GM13976 (cell line): ENCODE measurements at regions not wholly inside any gene's neighbourhood (a gene's known extent, or its start where the extent isn't known, plus 50 kb on each side); places are given as distances from the start of the nearest gene placed in this dataset.

Experiments used
- DNase-seq: peaks from one replicate; pipeline ENCODE4 v3.0.0; 2012; ENCODE audit warnings: low spot score
- CTCF ChIP-seq: IDR thresholded peaks from 2 replicates; pipeline ENCODE4 v1.5.1; 2012; ENCODE audit warnings: borderline replicate concordance, mild to moderate bottlenecking; ENCODE audit not compliant: insufficient read depth; ENCODE audit errors: extremely low read depth, missing control alignments, control extremely low read depth
- in situ Hi-C: fragments of 300-500 bp; cut with MboI; formaldehyde crosslinking; loops from one replicate; pipeline ENCODE4 v1.12.0; 2022; ENCODE audit warnings: low sequenced_read_pairs, mixed read lengths, inconsistent platforms; ENCODE audit not compliant: unreplicated experiment

- no peak for DNase-seq
- TF ChIP-seq CTCF, result no peak
- in situ Hi-C loops, result no loop called here
Observed at GRCh38 chr7:18163091-18163490, 135.4 kb upstream of the PRPS1L1 start.

- no peak for TF ChIP-seq CTCF
- in situ Hi-C loops, result no loop called here
- DNase-seq, result no peak
Observed at GRCh38 chr7:18165166-18165565, 137.5 kb upstream of the PRPS1L1 start.

GRCh38 chr7:18166002-18166401 lies 138.4 kb upstream of the PRPS1L1 start:
- in situ Hi-C loops, result no loop called here
- no peak for TF ChIP-seq CTCF
- no peak for DNase-seq

- no peak for DNase-seq
- in situ Hi-C loops, result no loop called here
- TF ChIP-seq CTCF, result no peak
Observed at GRCh38 chr7:18167815-18168214, 140.2 kb upstream of the PRPS1L1 start.

- no peak for DNase-seq
- in situ Hi-C loops, result loop anchor here (25.0 kb wide), 1 partner anchor 88 kb away; no protein-coding TSS in a partner anchor
- TF ChIP-seq CTCF, result no peak
Observed at GRCh38 chr7:18174996-18175395, 147.3 kb upstream of the PRPS1L1 start.

GRCh38 chr7:18175801-18176450 lies 148.3 kb upstream of the PRPS1L1 start:
- DNase-seq, result no peak
- in situ Hi-C loops, result loop anchor here (25.0 kb wide), 1 partner anchor 89 kb away; no protein-coding TSS in a partner anchor
- TF ChIP-seq CTCF, result no peak
